Stomach (tissue), 8 donors: ENCODE measurements at regions not wholly inside any gene's neighbourhood (a gene's known extent, or its start where the extent isn't known, plus 50 kb on each side); places are given as distances from the start of the nearest gene placed in this dataset.

Experiments used
- DNase-seq, 2 donors: peaks; one replicate each; pipeline versions ENCODE4 v3.0.0 to v3.0.0-alpha.2; 2013 to 2019
- H3K27ac ChIP-seq, 5 donors: fragments of 200-600 bp in 4 of 5; sonication (generic) in 4 of 5; one replicate each; pipeline ENCODE4 v1.5.1; 2013 to 2019; ENCODE audit warnings: mild to moderate bottlenecking in 1 of 5, moderate library complexity in 1 of 5
- H3K27me3 ChIP-seq, 3 donors: fragments of 200-600 bp; sonication (generic); one replicate each; pipeline ENCODE4 v1.5.1; 2017 to 2019; ENCODE audit warnings: mixed run types in 1 of 3
- H3K36me3 ChIP-seq, 4 donors: fragments of 200-600 bp; sonication (generic); 1 replicate in 3 of 4; 2 replicates in 1 of 4; pipeline ENCODE4 v1.5.1; 2016 to 2019
- H3K4me1 ChIP-seq, 4 donors: fragments of 200-600 bp; sonication (generic); one replicate each; pipeline ENCODE4 v1.5.1; 2016 to 2019
- H3K4me3 ChIP-seq, 4 donors: fragments of 200-600 bp; sonication (generic) in 3 of 4; one replicate each; pipeline ENCODE4 v1.5.1; 2016 to 2019; ENCODE audit warnings: mild to moderate bottlenecking in 1 of 4
- H3K9me3 ChIP-seq, 4 donors: fragments of 200-600 bp; sonication (generic); one replicate each; pipeline ENCODE4 v1.5.1; 2016 to 2019
- EP300 ChIP-seq: sonication (generic); formaldehyde crosslinking; IDR thresholded peaks from one replicate; pipeline ENCODE4 v1.6.1; 2017; ENCODE audit warnings: antibody characterized with exemption
- POLR2A ChIP-seq, 4 donors: fragments of 450-650 bp; IDR thresholded peaks; one replicate each; pipeline ENCODE4 v1.6.1; 2016; ENCODE audit warnings: antibody characterized with exemption in 4 of 4, control low read depth in 2 of 4, mild to moderate bottlenecking in 1 of 4, moderate library complexity in 1 of 4
- POLR2AphosphoS5 ChIP-seq, 3 donors: sonication (generic); formaldehyde crosslinking; IDR thresholded peaks; one replicate each; pipeline ENCODE4 v1.6.1; 2016; ENCODE audit warnings: antibody characterized with exemption in 3 of 3
- WGBS, 5 donors: extraction: QIAGEN DNeasy Blood & Tissue Kit in 3 of 5; methylation state at CpG; one replicate each; pipeline versions ENCODE4 v1.1.5 to v1.1.7; 2013 to 2018; 5-methylcytosine and 5-hydroxymethylcytosine counted together
- intact Hi-C: fragments of 100-400 bp; cut with DNase I; formaldehyde crosslinking; loops from one replicate; pipeline ENCODE4 v1.15.1; 2023; ENCODE audit warnings: low total_unique reads
- TF ChIP-seq, protein P1 (sequence below), 7 experiments: fragments of 450-650 bp in 4 of 7; fragments of 200-600 bp in 3 of 7; sonication (generic) in 3 of 7; IDR thresholded peaks; one replicate each; pipeline ENCODE4 v1.5.1; 2016 to 2019; ENCODE audit warnings: antibody characterized with exemption in 7 of 7, control low read depth in 2 of 7, mild to moderate bottlenecking in 1 of 7
- donor health status: healthy with polysubstance abuse.
- donor health status: Bipolar disorder and iron deficiency.
- donor health status: healthy.

DNA sequence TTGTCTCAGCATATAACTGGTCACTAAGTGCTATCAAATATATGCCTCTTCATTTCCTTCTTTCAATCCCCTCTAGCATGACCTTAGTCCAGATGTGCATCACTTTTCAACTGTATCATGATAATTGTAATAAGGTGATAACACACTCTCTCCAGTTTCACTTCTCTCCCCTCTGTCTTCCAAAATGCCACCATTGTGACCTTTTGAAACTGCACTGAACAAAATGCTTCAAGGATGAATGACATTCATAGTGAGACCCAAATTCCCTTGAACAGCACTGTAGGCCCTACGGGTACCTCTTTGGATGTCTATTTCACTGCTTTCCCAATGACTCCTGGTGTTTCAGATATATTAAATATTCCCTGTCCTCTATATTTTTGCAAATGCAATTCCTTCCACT is 224.8 kb downstream of the DNAJB9 start:
- TF ChIP-seq POLR2A (IDR thresholded peaks at IDR 0.05): no peak
- TF ChIP-seq POLR2AphosphoS5 (IDR thresholded peaks at IDR 0.05): no peak
- TF ChIP-seq EP300: no peak
- TF ChIP-seq, protein P1, sequence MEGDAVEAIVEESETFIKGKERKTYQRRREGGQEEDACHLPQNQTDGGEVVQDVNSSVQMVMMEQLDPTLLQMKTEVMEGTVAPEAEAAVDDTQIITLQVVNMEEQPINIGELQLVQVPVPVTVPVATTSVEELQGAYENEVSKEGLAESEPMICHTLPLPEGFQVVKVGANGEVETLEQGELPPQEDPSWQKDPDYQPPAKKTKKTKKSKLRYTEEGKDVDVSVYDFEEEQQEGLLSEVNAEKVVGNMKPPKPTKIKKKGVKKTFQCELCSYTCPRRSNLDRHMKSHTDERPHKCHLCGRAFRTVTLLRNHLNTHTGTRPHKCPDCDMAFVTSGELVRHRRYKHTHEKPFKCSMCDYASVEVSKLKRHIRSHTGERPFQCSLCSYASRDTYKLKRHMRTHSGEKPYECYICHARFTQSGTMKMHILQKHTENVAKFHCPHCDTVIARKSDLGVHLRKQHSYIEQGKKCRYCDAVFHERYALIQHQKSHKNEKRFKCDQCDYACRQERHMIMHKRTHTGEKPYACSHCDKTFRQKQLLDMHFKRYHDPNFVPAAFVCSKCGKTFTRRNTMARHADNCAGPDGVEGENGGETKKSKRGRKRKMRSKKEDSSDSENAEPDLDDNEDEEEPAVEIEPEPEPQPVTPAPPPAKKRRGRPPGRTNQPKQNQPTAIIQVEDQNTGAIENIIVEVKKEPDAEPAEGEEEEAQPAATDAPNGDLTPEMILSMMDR (IDR thresholded peaks at IDR 0.05): no peak
- Histone ChIP-seq H3K27ac (no peak overlapping the region), H3K4me3 (no peak overlapping the region), H3K27me3 (no peaks in the 10 kb centered on the region), H3K4me1 (no peaks in the 10 kb centered on the region), H3K9me3 (peaks cover 0 to 22% (median 9%) of the 10 kb centered on the region in 4 donors), H3K36me3 (no peaks in the 10 kb centered on the region)
- intact Hi-C loops: no loop called here
- DNase-seq: no peak
- 73 to 100% (median 92%) methylated on average over 1 of the region's 1 CpG for WGBS, 5 donors

DNA sequence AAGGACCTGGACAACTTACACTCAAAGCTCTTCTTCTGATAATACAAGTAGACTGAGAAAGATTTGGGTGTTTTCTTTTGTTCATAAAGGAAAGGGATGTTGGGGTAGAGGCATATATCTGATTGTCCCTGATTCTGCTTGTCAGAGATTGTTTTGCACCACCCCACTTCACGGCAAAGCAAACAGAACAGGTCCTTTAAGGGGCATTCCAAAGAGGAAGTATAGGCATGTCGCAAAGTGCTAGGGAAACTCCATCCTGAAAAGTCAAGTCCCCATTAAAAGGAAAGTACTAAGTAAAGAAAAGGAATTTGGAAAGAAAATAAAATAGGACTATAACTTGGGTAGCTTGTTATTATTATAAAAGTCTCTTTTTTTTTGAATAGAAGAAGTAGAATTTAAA is 233.0 kb downstream of the DNAJB9 start:
- no peak for DNase-seq
- Histone ChIP-seq H3K27me3 (no peaks in the 10 kb centered on the region), H3K4me3 (no peak overlapping the region), H3K9me3 (no peaks in the 10 kb centered on the region), H3K4me1 (no peaks in the 10 kb centered on the region), H3K36me3 (no peaks in the 10 kb centered on the region), H3K27ac (no peak overlapping the region)
- intact Hi-C loops: no loop called here
- TF ChIP-seq POLR2A (IDR thresholded peaks at IDR 0.05) (no peak), POLR2AphosphoS5 (IDR thresholded peaks at IDR 0.05) (no peak), EP300 (no peak)
- TF ChIP-seq, protein P1 (IDR thresholded peaks at IDR 0.05): no peak
- 48 to 69% (median 59%) methylated on average over 2 of the region's 2 CpGs for WGBS, 5 donors

DNA sequence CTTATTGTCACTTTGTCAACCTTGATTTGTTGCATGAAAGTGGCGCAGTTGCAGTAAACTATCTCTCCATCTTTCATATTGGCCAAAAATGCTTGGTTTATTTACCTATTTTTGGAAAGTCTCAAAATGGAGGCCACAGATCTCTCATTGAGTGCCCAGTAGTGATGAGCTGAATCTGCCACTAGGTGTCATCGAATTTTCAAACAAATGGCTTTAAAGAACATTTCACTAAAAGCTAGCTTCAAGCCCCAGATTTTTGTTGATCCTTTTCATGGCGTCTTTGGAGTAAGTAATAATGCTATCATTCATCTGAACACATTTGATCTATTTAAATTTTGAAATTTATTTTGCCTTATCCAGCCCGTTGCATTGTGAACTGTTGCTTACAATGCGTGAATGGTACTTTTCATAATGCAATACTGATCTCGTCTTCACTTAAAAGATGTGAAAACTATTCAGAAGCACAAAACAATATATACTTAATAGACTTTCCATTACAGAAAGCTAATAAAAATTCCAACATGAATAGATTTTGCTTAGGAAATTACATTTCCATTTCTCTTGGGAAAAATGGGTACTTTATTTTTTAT is 236.2 kb downstream of the DNAJB9 start:
- intact Hi-C loops: no loop called here
- TF ChIP-seq POLR2A (IDR thresholded peaks at IDR 0.05) (no peak), EP300 (no peak), POLR2AphosphoS5 (IDR thresholded peaks at IDR 0.05) (no peak)
- TF ChIP-seq, protein P1 (IDR thresholded peaks at IDR 0.05): peak in 1 of 7 experiments; percentile 24
- Histone ChIP-seq H3K4me1 (no peaks in the 10 kb centered on the region), H3K27me3 (no peaks in the 10 kb centered on the region), H3K36me3 (no peaks in the 10 kb centered on the region), H3K4me3 (no peak overlapping the region), H3K9me3 (no peaks in the 10 kb centered on the region), H3K27ac (no peak overlapping the region)
- peak in 1 of 2 donors; percentile 10 for DNase-seq
- 59 to 72% (median 68%) methylated on average over 6 of the region's 6 CpGs for WGBS, 5 donors

DNA sequence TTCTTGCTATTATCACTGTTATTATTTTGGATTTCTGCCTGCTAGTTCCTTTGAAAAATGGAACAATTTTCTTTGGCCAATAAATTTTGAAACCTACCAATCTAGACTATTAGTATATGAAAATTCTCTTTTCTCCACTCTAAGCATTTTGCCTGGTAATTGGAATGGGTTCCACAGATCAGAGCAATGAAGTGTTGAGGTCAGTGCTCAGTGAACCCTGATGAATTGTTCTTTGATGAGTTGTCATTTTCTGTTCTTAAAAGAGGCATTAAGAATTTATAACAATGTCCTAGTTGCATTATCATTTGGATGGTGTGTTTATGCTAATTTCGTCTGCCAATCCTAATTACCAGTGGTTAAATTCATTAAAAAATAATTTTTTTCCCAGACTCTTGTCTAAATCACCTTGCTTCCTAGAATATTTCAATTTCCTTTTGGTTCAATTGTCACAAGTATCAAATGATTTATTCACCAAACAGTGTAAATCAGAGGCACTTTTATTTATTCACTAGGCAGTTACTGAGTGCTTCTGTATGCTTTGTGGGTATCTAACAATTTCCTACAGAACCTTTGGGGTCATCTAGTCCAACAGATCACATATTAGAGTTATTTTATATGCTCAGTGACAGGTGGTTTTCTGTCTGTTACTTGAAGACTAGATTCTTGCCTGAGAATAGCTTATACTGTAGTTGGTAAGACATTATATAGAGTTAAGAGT is 239.0 kb downstream of the DNAJB9 start:
- intact Hi-C loops: no loop called here
- no peak for DNase-seq
- Histone ChIP-seq H3K4me1 (no peaks in the 10 kb centered on the region), H3K4me3 (no peak overlapping the region), H3K27me3 (no peaks in the 10 kb centered on the region), H3K27ac (no peak overlapping the region), H3K36me3 (no peaks in the 10 kb centered on the region), H3K9me3 (no peaks in the 10 kb centered on the region)
- WGBS, 5 donors: 57 to 74% (median 70%) methylated on average over 1 of the region's 1 CpG
- no peak for TF ChIP-seq POLR2A (IDR thresholded peaks at IDR 0.05)
- TF ChIP-seq, protein P1 (IDR thresholded peaks at IDR 0.05): no peak
- no peak for TF ChIP-seq POLR2AphosphoS5 (IDR thresholded peaks at IDR 0.05)
- no peak for TF ChIP-seq EP300
